GM19351 (cell line): ENCODE measurements at regions not wholly inside any gene's neighbourhood (a gene's known extent, or its start where the extent isn't known, plus 50 kb on each side); places are given as distances from the start of the nearest gene placed in this dataset.
A peak's percentile ranks its signal among the peaks of the same experiment; 100 is the strongest.
"Not testable (repeated sequence)": the region's sequence is repeated elsewhere in the genome, so short reads cannot be mapped to it uniquely, and the experiment has no call there.

Source experiments
- ATAC-seq: cut with Tn5 transposase; IDR thresholded peaks from one replicate; pipeline ENCODE4 v1.9.1; 2021; ENCODE audit warnings: mild to moderate bottlenecking, moderate library complexity; ENCODE audit not compliant: unreplicated experiment

- ATAC-seq, result not testable (repeated sequence)
Observed at GRCh38 chr4:119437515-119437914, 115.6 kb upstream of the FABP2 start.

DNA sequence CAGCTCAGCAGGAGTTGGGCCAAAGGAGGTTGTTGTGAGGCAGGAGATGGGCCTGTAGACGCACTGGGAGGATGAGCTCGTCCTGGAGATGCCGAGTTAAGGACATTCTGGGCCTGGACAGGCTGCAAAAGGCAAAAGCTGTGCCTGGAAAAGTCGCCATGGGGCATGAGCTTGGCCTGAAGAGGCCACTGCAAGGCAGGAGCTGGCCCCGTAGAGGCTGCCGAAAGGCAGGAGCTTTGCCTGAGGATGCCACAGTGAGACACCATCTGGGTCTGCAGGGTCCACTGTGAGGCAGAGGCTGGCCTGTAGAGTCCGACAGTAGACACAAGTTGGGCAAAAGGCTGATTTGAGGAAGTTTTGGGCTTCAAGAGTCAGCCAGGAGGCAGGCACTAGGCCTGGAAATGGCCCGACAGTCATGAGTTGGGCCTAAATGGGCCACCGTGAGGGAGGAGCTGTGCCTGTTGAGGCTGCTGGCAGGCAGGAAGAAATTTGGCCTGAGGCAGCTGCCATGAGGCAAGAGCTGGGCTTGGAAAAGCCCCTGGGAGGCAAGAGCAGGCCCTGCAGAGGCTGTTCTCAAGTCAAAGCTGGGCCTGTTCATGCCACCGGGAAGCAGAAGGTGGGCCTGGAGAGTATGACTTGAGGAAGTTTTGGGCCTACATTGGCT, 86.8 kb upstream of the FABP2 start:
- ATAC-seq, result not testable (repeated sequence)

DNA sequence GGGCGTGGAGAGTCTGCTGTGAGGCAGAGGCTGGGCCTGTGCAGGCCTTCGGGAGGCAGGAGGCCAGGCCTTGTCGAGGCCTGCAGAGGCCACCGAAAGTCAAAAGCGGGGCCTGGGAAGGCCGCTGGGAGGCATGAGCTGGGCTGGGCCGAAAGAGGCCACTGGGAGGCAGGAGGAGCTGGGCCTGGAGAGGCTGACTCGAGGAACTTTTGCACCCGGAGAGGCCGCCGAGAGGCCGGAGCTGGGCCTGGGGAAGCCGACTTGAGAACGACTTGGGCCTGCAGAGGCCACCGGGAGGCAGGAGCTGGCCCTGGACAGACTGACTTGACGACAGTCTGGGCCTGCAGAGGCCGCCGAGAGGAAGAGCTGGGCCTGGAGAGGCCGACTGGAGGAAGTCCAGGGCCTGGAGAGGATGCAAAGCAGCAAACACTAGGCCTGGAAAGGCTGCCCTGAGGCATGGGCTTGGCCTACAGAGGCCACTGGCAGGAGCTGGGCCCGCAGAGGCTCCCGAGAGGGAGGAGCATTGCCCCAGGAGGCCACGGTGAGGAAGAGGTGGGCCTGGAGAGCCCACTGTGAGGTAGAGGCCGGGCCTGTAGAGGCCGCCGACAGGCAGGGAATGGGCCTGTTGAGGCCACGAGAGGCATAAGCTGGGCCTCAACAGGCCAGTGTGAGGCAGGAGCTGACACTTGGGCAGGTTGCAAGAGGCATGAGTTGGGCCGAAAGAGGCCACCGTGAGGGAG, 85.0 kb upstream of the FABP2 start:
- not testable (repeated sequence) for ATAC-seq

DNA sequence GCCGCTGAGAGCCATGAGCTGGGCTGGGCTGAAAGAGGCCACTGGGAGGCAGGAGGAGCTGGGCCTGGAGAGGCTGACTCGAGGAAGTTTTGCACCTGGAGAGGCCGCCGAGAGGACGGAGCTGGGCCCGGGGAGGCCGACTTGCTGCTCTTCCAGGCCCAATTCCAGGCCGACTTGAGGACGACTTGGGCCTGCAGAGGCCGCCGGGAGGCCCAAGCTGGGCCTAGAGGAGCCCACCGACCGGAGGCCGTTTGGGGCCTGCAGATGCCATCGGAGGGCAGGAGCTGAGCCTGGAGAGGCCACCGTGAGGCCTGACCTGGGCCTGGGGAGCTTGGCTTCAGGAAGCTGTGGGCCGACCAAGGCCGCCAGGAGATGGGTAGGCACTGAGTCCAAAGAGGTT, 84.1 kb upstream of the FABP2 start:
- ATAC-seq, result not testable (repeated sequence)

- peak; percentile 90 for ATAC-seq
Observed at GRCh38 chr4:119402322-119403308, 80.7 kb upstream of the FABP2 start.

DNA sequence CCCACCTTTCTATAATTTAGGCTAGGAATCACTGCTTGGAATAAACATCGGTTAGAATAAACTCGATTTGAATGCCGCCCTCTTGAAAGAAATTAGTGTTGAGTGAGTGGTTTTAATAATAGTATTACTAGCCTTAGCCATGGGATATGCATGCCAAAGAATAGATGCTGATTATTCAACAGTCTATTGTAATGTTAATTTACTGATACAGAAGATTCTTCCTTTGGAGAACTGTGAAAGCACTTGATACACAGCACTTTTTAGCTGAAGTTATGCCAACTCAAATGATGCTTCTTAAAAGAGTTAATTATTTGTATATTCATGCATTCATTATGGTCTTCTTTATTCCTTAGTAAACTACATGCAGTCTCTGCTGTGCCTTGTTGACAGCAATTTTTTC, 73.8 kb upstream of the FABP2 start:
- ATAC-seq, result not testable (repeated sequence)

GRCh38 chr4:119394826-119395225, 72.9 kb upstream of the FABP2 start:
- no peak for ATAC-seq

- ATAC-seq, result not testable (repeated sequence)
Observed at GRCh38 chr4:119388791-119389190, 66.9 kb upstream of the FABP2 start.

GRCh38 chr4:119374616-119375015, 52.7 kb upstream of the FABP2 start:
- not testable (repeated sequence) for ATAC-seq

DNA sequence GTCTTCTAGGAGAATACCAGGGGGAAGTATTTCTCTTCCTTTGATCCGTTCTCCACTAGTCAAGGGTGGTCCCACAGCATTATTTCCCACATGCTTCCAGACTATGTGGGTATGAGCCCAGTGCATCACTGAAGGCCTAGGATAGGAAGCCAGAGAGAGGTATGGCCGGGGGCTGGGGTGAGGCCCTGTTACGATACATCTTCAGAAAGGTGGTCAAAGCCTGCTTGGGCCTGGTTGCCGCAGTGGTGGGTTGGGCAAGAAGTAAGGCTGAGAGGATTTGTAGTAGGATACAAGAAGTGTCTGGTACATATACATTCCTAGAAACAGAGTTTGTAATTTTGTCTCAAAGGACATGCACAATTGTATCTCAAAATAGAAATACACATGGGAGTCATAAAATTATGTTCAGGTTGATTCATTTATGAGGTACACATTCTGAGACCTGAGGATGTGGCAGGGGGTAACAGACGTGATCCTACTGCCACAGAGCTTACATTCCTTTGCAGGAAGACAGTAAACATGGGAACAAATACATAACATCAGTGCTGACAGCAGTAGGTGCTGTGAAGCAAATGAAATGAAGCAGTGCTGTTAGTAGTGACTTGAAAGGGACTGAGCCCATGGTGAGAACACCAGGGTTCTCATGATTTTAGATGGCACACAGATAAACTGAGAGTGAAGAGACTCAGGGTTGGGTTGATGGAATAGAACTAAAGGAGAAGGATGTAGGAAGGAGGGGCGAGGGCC, 50.6 kb upstream of the FABP2 start:
- ATAC-seq, result not testable (repeated sequence)
